ENCODE measurements at regions not wholly inside any gene's neighbourhood (a gene's known extent, or its start where the extent isn't known, plus 50 kb on each side); places are given as distances from the start of the nearest gene placed in this dataset.

- no peak for DNase-seq
Observed at GRCh38 chr1:22288593-22289241, 145.8 kb upstream of the WNT4 start.

- DNase-seq, result no peak
Observed at GRCh38 chr1:22289307-22289995, 146.6 kb upstream of the WNT4 start.

- DNase-seq, result no peak
Observed at GRCh38 chr1:22290157-22290556, 147.3 kb upstream of the WNT4 start.

GRCh38 chr1:22290611-22291010, 147.7 kb upstream of the WNT4 start:
- DNase-seq, result no peak

GRCh38 chr1:22291057-22291456, 148.2 kb upstream of the WNT4 start:
- DNase-seq, result no peak

GRCh38 chr1:22291494-22291893, 148.6 kb upstream of the WNT4 start:
- no peak for DNase-seq

GRCh38 chr1:22292011-22292788, 149.3 kb upstream of the WNT4 start:
- DNase-seq, result no peak

- DNase-seq, result no peak
Observed at GRCh38 chr1:22295396-22295795, 152.5 kb upstream of the WNT4 start.

- no peak for DNase-seq
Observed at GRCh38 chr1:22295856-22296255, 153.0 kb upstream of the WNT4 start.

GRCh38 chr1:22296701-22297591, 154.0 kb upstream of the WNT4 start:
- DNase-seq, result no peak

- no peak for DNase-seq
Observed at GRCh38 chr1:22297999-22298398, 153.7 kb upstream of the ZBTB40 start.

- DNase-seq, result no peak
Observed at GRCh38 chr1:22303816-22304215, 147.8 kb upstream of the ZBTB40 start.

GRCh38 chr1:22309572-22309971, 142.1 kb upstream of the ZBTB40 start:
- no peak for DNase-seq

GRCh38 chr1:22311461-22311860, 140.2 kb upstream of the ZBTB40 start:
- DNase-seq, result no peak

GRCh38 chr1:22313321-22313720, 138.3 kb upstream of the ZBTB40 start:
- no peak for DNase-seq

GRCh38 chr1:22314706-22315105, 136.9 kb upstream of the ZBTB40 start:
- no peak for DNase-seq

GRCh38 chr1:22315315-22316078, 136.2 kb upstream of the ZBTB40 start:
- no peak for DNase-seq

GRCh38 chr1:22317231-22317919, 134.3 kb upstream of the ZBTB40 start:
- no peak for DNase-seq

GRCh38 chr1:22317920-22318243, 133.8 kb upstream of the ZBTB40 start:
- no peak for DNase-seq

GRCh38 chr1:22318279-22318981, 133.2 kb upstream of the ZBTB40 start:
- DNase-seq, result no peak

- DNase-seq, result no peak
Observed at GRCh38 chr1:22319608-22320007, 132.0 kb upstream of the ZBTB40 start.
